GM23338 (cell line): ENCODE measurements at regions not wholly inside any gene's neighbourhood (a gene's known extent, or its start where the extent isn't known, plus 50 kb on each side); places are given as distances from the start of the nearest gene placed in this dataset.
A peak's percentile ranks its signal among the peaks of the same experiment; 100 is the strongest.

ENCODE experiments used
- ATAC-seq: fragments of 200-7000 bp; cut with Tn5 transposase; 3 replicates; pipeline ENCODE4 v1.9.1; 2020
- DNase-seq: peaks from one replicate; pipeline ENCODE4 v3.0.0-alpha.2; 2015; ENCODE audit warnings: low spot score
- H2AFZ ChIP-seq: fragments of 200-600 bp; sonication (generic); 2 replicates; pipeline ENCODE4 v1.8.0; 2016; ENCODE audit warnings: antibody characterized with exemption, mild to moderate bottlenecking, moderate library complexity
- H3F3A ChIP-seq: fragments of 200-600 bp; sonication (generic); replicated peaks from 2 replicates; pipeline ENCODE4 v1.8.0; 2017; ENCODE audit warnings: antibody characterized with exemption, mixed run types, low read depth
- H3K27ac ChIP-seq: fragments of 200-600 bp; sonication (generic); 2 replicates; pipeline ENCODE4 v1.6.1; 2016; ENCODE audit warnings: low read depth
- H3K27me3 ChIP-seq: fragments of 200-600 bp; sonication (generic); 2 replicates; pipeline ENCODE4 v1.8.0; 2016; ENCODE audit warnings: mild to moderate bottlenecking, mixed run types, moderate library complexity; ENCODE audit not compliant: insufficient read depth
- H3K36me3 ChIP-seq: fragments of 200-600 bp; sonication (generic); 2 replicates; pipeline ENCODE4 v1.8.0; 2016; ENCODE audit warnings: mild to moderate bottlenecking; ENCODE audit not compliant: insufficient read depth
- H3K4me1 ChIP-seq: fragments of 200-600 bp; sonication (generic); 2 replicates; pipeline ENCODE4 v1.8.0; 2016; ENCODE audit warnings: mild to moderate bottlenecking, moderate library complexity; ENCODE audit not compliant: insufficient read depth
- H3K4me2 ChIP-seq: fragments of 200-600 bp; sonication (generic); 2 replicates; pipeline ENCODE4 v1.7.1; 2017; ENCODE audit warnings: mixed run types
- H3K4me3 ChIP-seq: fragments of 200-600 bp; sonication (generic); 2 replicates; pipeline ENCODE4 v1.6.1; 2016; ENCODE audit warnings: mixed run types
- H3K79me2 ChIP-seq: fragments of 200-600 bp; sonication (generic); replicated peaks from 2 replicates; pipeline ENCODE4 v1.8.0; 2017; ENCODE audit warnings: mild to moderate bottlenecking; ENCODE audit not compliant: insufficient read depth
- H3K9me2 ChIP-seq: fragments of 200-600 bp; sonication (generic); 2 replicates; pipeline ENCODE4 v1.8.0; 2017; ENCODE audit not compliant: insufficient read depth
- H4K20me1 ChIP-seq: fragments of 200-600 bp; sonication (generic); replicated peaks from 2 replicates; pipeline ENCODE4 v1.8.0; 2017; ENCODE audit warnings: mild to moderate bottlenecking; ENCODE audit not compliant: insufficient read depth
- H3K27ac Mint-ChIP-seq: 2 replicates; pipeline ENCODE4 v1.8.0; 2020; ENCODE audit warnings: inconsistent platforms, mild to moderate bottlenecking, moderate library complexity, mixed read lengths
- H3K27me3 Mint-ChIP-seq: 3 replicates; pipeline ENCODE4 v1.8.0; 2022; ENCODE audit warnings: low read depth, mild to moderate bottlenecking, moderate library complexity, mixed read lengths, inconsistent platforms; ENCODE audit not compliant: insufficient read depth, poor library complexity
- H3K36me3 Mint-ChIP-seq: 3 replicates; pipeline ENCODE4 v1.8.0; 2021; ENCODE audit warnings: low read depth, mild to moderate bottlenecking, inconsistent platforms, moderate library complexity, mixed read lengths
- H3K4me1 Mint-ChIP-seq: 3 replicates; pipeline ENCODE4 v1.8.0; 2020; ENCODE audit warnings: mild to moderate bottlenecking, inconsistent platforms, mixed read lengths
- H3K4me3 Mint-ChIP-seq: 3 replicates; pipeline ENCODE4 v1.8.0; 2021; ENCODE audit warnings: moderate library complexity, mild to moderate bottlenecking, inconsistent platforms, mixed read lengths
- H3K9me3 Mint-ChIP-seq: 3 replicates; pipeline ENCODE4 v1.8.0; 2020; ENCODE audit warnings: moderate library complexity, mild to moderate bottlenecking, inconsistent platforms, mixed read lengths
- CREB1 ChIP-seq: fragments of 250-450 bp; sonication (Bioruptor Pico); IDR thresholded peaks from 2 replicates; pipeline ENCODE4 v1.5.0; 2020; ENCODE audit warnings: low read depth, mild to moderate bottlenecking, moderate library complexity
- ETS1 ChIP-seq: IDR thresholded peaks from 2 replicates; pipeline ENCODE4 v1.6.1; 2016; ENCODE audit warnings: antibody characterized with exemption
- EZH2 ChIP-seq: fragments of 200-600 bp; sonication (generic); IDR thresholded peaks from one replicate; pipeline ENCODE4 v1.8.0; 2017; ENCODE audit warnings: antibody characterized with exemption, mild to moderate bottlenecking, low read depth; ENCODE audit not compliant: unreplicated experiment
- EZH2phosphoT487 ChIP-seq: fragments of 200-600 bp; sonication (generic); IDR thresholded peaks from one replicate; pipeline ENCODE4 v1.8.1; 2018; ENCODE audit warnings: antibody characterized with exemption; ENCODE audit not compliant: unreplicated experiment
- NANOG ChIP-seq: IDR thresholded peaks from 2 replicates; pipeline ENCODE4 v1.6.1; 2016; ENCODE audit warnings: antibody characterized with exemption, borderline replicate concordance
- POLR2AphosphoS5 ChIP-seq: IDR thresholded peaks from 2 replicates; pipeline ENCODE4 v1.6.1; 2016; ENCODE audit warnings: antibody characterized with exemption, low read depth
- STAT1 ChIP-seq: IDR thresholded peaks from one replicate; pipeline ENCODE4 v1.6.1; 2016; ENCODE audit warnings: antibody characterized with exemption; ENCODE audit not compliant: unreplicated experiment
- ZNF331 ChIP-seq: fragments of 250-450 bp; sonication (Bioruptor Pico); IDR thresholded peaks from 2 replicates; pipeline ENCODE4 v1.5.0; 2020; ENCODE audit warnings: low read depth, mild to moderate bottlenecking, moderate library complexity
- ZNF462 ChIP-seq: fragments of 250-450 bp; sonication (Bioruptor Pico); IDR thresholded peaks from 2 replicates; pipeline ENCODE4 v1.5.0; 2020; ENCODE audit warnings: mild to moderate bottlenecking, moderate library complexity

GRCh38 chr2:37560241-37560848, 111.1 kb downstream of the CDC42EP3 start:
- Mint-ChIP-seq H3K4me1 (peaks cover 6% of the 10 kb centered on the region; the same call in 2 of the 3 replicates), H3K36me3 (no peaks in the 10 kb centered on the region), H3K27me3 (peaks cover 2% of the 10 kb centered on the region), H3K27ac (no peak overlapping the region), H3K4me3 (no peak overlapping the region), H3K9me3 (no peaks in the 10 kb centered on the region)
- Histone ChIP-seq H3K36me3 (no peaks in the 10 kb centered on the region), H2AFZ (peak overlapping the region; percentile 38; the same call in 1 of the 2 replicates), H3K9me2 (peaks cover 6% of the 10 kb centered on the region; the same call in 1 of the 2 replicates), H3K27ac (no peak overlapping the region), H3F3A (no peaks in the 10 kb centered on the region), H3K79me2 (no peaks in the 10 kb centered on the region), H3K4me3 (no peak overlapping the region), H3K4me1 (no peaks in the 10 kb centered on the region), H3K4me2 (no peak overlapping the region), H4K20me1 (no peaks in the 10 kb centered on the region), H3K27me3 (no peaks in the 10 kb centered on the region)
- ATAC-seq (no peak), DNase-seq (no peak)
- TF ChIP-seq ETS1 (no peak), EZH2 (no peak), EZH2phosphoT487 (no peak), ZNF331 (CRISPR knock-in tag) (no peak)

GRCh38 chr2:37560863-37561614, 110.4 kb downstream of the CDC42EP3 start:
- H3K27me3 Mint-ChIP-seq = peaks cover 2% of the 10 kb centered on the region
- H3F3A ChIP-seq = no peaks in the 10 kb centered on the region
- no peaks in the 10 kb centered on the region for H3K79me2 ChIP-seq
- no peak overlapping the region for H3K4me3 ChIP-seq
- no peaks in the 10 kb centered on the region for H3K36me3 ChIP-seq
- no peaks in the 10 kb centered on the region for H3K27me3 ChIP-seq
- no peak overlapping the region for H2AFZ ChIP-seq
- H3K27ac Mint-ChIP-seq = no peak overlapping the region
- no peaks in the 10 kb centered on the region for H3K9me3 Mint-ChIP-seq
- H3K4me3 Mint-ChIP-seq = no peak overlapping the region
- H3K27ac ChIP-seq = no peak overlapping the region
- 0 out of 2 replicates have a peak, but pooled peaks cover 4% of the 10 kb centered on the region for H3K9me2 ChIP-seq
- H3K4me1 ChIP-seq = no peaks in the 10 kb centered on the region
- ATAC-seq = no peak
- H4K20me1 ChIP-seq = no peaks in the 10 kb centered on the region
- H3K4me2 ChIP-seq = no peak overlapping the region
- no peaks in the 10 kb centered on the region for H3K36me3 Mint-ChIP-seq
- DNase-seq = no peak
- peaks cover 6% of the 10 kb centered on the region; the same call in 2 of the 3 replicates for H3K4me1 Mint-ChIP-seq
- TF ChIP-seq EZH2phosphoT487 (no peak), POLR2AphosphoS5 (no peak), EZH2 (no peak), CREB1 (no peak), STAT1 (no peak), ZNF331 (CRISPR knock-in tag) (no peak), NANOG (no peak), ETS1 (no peak), ZNF462 (CRISPR knock-in tag) (no peak)
